HG03558 (cell line): ENCODE measurements at regions not wholly inside any gene's neighbourhood (a gene's known extent, or its start where the extent isn't known, plus 50 kb on each side); places are given as distances from the start of the nearest gene placed in this dataset.

Experiments used
- ATAC-seq: cut with Tn5 transposase; IDR thresholded peaks from one replicate; pipeline ENCODE4 v1.9.1; 2021; ENCODE audit warnings: moderate number of reproducible peaks; ENCODE audit not compliant: unreplicated experiment; ENCODE audit errors: extremely low read depth

- ATAC-seq: no peak
Observed at GRCh38 chr12:98317939-98318899, 197.2 kb upstream of the TMPO start.

DNA sequence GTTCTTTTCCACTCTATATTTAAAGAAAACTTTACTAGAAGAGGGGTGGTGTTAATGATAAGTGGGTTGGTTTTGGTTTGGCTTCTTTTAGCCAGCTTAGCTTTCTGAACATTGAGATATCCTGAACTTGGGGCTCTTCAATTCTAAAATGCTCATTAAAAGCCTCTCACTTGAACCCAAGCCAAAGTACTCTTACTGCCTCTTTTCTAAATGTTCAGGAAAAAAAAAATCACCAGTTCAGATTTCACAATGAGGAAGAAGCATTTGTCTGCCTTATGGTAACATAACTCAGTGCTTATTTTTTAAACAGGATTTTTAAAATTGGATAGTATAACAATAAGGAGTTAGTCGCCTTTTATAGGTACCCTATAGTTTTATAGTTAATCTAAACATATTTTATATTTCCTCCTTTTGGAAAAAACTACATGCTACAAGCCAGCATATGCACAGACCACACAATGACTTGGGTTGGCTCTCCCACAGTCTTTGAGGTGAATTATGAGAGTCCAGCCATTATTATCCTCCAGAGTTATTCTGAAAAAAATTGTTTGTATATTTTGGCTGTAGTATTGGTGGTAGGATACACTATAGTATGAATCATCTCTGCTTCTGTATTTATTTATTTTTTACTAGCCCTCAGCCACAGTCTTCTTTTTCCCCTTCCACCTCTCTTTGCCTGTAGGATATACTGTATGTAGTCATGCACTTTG, 195.5 kb upstream of the TMPO start:
- ATAC-seq: no peak

DNA sequence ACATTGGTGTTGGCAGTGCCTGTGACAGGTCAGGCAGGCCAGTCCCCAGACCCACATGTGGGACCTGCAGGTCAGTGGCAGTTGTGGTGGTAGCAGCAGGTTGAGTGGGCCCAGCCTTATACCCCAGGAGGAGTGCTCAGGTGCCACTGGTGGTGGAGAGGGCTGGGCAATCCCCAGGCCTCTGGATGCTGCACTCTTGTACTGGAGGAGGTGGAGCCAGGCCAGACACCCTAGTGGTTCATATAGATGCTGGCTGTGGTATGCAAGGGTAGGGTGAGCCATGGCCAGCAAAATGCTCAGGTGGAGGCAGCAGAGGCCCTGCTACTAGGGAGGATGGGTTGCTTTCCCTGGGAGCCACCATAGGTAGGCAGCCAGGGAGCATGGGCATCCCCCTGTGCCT, 190.4 kb upstream of the TMPO start:
- no peak for ATAC-seq

DNA sequence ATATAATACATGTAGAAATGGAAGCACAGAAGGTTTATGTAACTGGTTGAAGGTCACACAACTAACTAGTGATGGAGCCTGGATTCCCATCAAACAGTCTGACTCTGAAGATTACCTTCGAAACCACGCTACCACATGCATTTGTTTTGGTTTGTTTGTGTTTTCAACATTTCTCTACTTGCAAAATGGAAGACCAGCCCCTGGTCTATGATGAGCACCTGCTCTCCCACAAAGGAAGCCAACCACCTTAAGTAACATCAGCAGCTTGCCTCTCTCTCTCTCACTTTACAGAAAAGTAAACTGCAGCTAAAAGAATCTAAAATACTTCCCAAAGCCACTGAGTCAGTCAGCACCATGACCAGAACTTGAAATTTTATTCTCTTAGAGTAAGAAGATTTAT, 186.9 kb upstream of the TMPO start:
- no peak for ATAC-seq

GRCh38 chr12:98329589-98329988, 185.8 kb upstream of the TMPO start:
- no peak for ATAC-seq

GRCh38 chr12:98332642-98333041, 182.7 kb upstream of the TMPO start:
- peak; percentile 68 for ATAC-seq

DNA sequence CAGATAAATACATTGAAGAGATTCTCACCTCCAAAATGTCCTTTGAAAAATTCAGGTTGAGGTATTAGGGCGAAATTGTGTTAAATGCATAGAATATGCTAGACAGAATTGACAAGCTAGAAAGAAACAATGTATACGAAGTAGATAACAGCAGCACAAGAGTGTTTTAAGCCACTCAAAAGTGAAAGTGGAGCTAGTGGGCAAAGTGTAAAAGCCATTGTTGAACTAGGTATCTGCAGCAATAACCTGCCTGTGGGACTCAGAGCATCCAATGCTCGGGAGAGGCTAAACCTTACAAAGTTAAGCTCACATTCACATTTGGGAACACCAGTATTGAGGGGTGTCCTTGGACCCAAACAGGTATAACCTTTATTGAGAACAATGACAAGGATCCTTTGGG, 180.6 kb upstream of the TMPO start:
- no peak for ATAC-seq

DNA sequence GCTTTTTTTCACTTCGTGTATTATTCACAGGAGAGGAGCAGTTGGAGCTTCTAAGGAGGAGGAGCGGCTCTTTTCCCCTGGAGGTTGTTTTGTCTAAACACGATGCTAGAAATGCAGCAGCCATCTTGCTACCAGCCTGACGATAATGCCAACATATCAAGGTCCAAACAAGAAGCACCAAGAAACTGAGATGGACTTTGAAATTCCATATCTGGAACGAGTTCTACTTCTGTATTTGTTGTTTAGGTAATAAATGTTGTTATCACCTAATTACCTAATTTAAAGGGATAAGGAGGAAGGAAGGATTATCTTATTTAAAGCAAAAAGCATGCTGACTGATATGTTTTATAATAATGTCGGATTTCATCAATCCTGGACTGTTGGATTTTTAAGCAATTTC, 174.4 kb upstream of the TMPO start:
- ATAC-seq: no peak

GRCh38 chr12:98341732-98342131, 173.7 kb upstream of the TMPO start:
- ATAC-seq: no peak

DNA sequence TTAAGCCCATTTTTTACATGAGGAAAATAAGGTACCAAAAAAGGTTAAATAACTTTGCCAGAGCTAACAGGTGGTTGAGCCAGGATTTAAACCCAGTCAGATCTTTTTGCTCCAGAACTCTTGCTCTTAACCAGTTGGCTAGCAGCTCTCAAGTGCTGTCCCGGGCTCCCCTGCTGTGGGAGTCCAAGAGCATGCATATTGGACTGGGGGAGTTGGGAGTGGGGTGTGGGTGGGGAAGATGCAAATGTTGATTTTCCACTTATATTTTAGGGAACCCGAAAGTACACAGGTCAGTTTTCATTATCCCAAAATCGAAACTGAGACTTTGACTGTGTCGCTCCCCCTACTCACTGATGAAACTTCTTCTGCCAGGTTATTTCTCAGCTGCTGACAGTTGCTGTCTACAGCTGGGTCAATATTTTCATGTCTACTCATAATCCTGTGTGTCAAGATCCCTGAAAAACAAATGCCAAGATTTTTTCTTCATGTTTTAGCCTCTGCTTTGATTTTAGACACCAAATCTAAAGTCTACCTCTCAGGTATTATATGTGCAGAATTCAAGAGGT, 172.3 kb upstream of the TMPO start:
- no peak for ATAC-seq

GRCh38 chr12:98344046-98344930, 171.1 kb upstream of the TMPO start:
- no peak for ATAC-seq

DNA sequence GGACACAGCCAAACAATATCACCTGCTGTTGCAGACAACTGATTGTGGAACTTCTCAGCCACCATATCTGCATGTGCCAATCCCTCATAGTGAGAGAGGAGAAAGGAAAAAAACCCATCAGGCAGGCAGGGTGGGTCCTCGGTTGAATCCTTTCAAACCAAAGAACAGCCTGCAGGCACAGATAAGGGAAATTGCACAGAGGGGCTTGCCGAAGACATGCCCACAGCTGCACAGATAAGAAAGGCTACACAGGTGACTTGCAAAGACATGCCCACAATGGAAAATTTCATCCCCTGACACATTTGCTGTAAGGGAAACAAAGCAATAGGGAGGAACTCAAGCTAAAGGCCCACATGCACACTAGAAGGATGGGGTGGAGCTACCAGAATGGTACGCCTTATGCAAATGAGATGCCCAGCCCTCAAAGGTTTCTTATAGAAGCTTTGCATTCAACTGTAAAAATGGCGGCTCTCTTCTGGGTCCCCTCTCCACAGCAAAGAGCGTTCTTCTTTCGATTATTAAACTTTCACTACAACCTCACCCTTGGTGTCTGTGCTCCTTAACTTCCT, 170.0 kb upstream of the TMPO start:
- no peak for ATAC-seq

DNA sequence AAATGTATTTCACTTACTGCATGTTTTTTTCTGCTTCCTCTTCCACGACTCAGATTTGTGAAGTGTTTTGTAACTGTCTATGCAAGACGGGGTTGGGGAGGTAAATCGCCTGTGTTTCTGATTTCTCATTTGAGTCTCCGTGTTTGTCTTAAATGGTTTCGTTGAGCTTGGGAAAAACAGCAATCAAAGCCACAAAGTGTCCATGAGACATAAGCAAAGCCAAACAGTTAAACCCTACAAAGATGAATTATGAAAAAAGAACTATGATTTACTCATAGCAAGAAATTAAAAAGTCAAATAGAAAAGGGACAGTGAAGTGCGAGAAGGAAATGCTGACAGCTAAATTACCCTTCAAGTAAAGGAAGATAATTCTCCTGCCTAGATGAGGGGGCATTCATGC, 164.3 kb upstream of the TMPO start:
- no peak for ATAC-seq

- no peak for ATAC-seq
Observed at GRCh38 chr12:98351784-98352183, 163.6 kb upstream of the TMPO start.

- ATAC-seq: no peak
Observed at GRCh38 chr12:98352218-98352811, 163.1 kb upstream of the TMPO start.

- no peak for ATAC-seq
Observed at GRCh38 chr12:98352835-98353234, 162.6 kb upstream of the TMPO start.

DNA sequence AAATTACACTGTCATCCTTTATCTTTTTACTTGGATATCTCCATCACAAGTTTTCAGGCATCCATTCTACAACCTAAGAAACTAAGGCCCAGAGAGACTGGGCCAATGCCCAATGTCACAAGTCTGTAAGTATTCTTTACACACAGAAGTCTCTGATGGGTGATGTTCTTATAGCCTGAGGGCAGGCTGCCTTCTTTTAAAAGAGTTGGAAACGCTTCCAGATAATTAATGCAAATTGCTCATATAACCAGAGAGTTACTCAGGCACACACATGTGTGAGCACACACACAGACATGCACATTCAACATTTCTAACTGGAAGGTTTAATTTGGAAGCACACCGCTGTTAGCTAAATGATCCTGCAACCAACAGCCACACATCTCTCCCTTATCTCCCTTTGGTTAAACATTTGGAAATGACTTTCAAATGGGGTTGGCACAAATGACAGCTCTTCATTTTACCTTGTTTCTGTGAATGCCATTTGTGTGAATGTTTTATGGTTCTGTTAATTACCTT, 160.8 kb upstream of the TMPO start:
- no peak for ATAC-seq

- ATAC-seq: no peak
Observed at GRCh38 chr12:98355322-98355721, 160.1 kb upstream of the TMPO start.

DNA sequence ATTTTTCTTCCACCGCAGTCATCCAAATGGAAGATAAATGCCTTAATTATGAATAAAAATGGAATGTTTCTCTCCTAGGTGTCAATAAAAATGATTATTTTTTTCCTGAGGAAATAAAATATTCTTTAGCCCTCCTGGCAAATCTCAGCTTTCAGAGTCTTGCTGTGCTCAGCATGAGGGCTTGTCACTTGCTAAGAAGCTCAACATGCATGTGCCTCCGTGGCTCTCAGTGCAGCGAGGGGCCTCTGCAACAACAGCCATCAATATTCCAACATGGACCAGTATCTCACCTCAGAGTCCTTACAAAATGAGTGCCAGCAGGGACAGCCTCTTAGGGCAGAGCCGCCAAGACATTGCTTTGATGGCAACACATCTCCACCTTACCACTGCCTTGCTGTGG, 159.5 kb upstream of the TMPO start:
- ATAC-seq: no peak
